GM12878 (cell line): ENCODE measurements at regions not wholly inside any gene's neighbourhood (a gene's known extent, or its start where the extent isn't known, plus 50 kb on each side); places are given as distances from the start of the nearest gene placed in this dataset.

ENCODE experiments used
- ATAC-seq: fragments of 200-7000 bp; cut with Tn5 transposase; 3 replicates; pipeline ENCODE4 v1.9.1; 2020; ENCODE audit warnings: mild to moderate bottlenecking, moderate library complexity
- BruUV-seq: library from RNA; stranded (reverse); fragments of 400-500 nt; replicated peaks from 2 replicates; lab custom pipeline; 2021; lab: Mats Ljungman, UMichigan
- CTCF ChIA-PET: fragments of 300-600 bp; sonication (Branson Sonifier 250); formaldehyde crosslinking; extraction: SDS; loops from one replicate; lab custom pipeline; 2021; ENCODE audit warnings: inconsistent platforms; lab: Yijun Ruan, JAX
- POLR2A ChIA-PET: fragments of 350-600 bp; formaldehyde crosslinking; extraction: SDS; loops from one replicate; lab custom pipeline; 2021; ENCODE audit warnings: inconsistent platforms; lab: Charles Lee
- RAD21 ChIA-PET: fragments of 300-600 bp; sonication (Branson Sonifier 250); formaldehyde crosslinking; loops from one replicate; lab custom pipeline; 2023; ENCODE audit warnings: antibody characterized with exemption; ENCODE audit not compliant: unreplicated experiment; lab: Charles Lee
- SMC1A ChIA-PET: fragments of 300-600 bp; sonication (Branson Sonifier 250); formaldehyde crosslinking; loops from one replicate; lab custom pipeline; 2023; ENCODE audit not compliant: unreplicated experiment, uncharacterized antibody; lab: Charles Lee
- DNase-seq: peaks from one replicate; pipeline ENCODE4 v3.0.0-alpha.2; 2011; ENCODE audit warnings: low read depth, low spot score
- FAIRE-seq: peaks from 3 replicates; lab custom pipeline; 2011; peaks lifted over from hg19 to GRCh38; lab: Jason Lieb, UNC
- H2AFZ ChIP-seq: 2 replicates; pipeline ENCODE4 v1.6.0; 2011; ENCODE audit warnings: low read depth, low read length, control low read depth; ENCODE audit not compliant: control insufficient read depth
- H3K27ac ChIP-seq: 2 replicates; pipeline ENCODE4 v1.5.1; 2011; ENCODE audit warnings: control low read depth; ENCODE audit not compliant: control insufficient read depth, insufficient read depth
- H3K27me3 ChIP-seq, 2 experiments: replicated peaks in 1 of 2; 2 replicates each; pipeline versions ENCODE4 v1.6.0 to v1.6.1; 2011; ENCODE audit warnings: low read length in 1 of 2; ENCODE audit not compliant: control insufficient read depth in 2 of 2, insufficient read depth in 2 of 2
- H3K36me3 ChIP-seq, 2 experiments: 2 replicates each; pipeline ENCODE4 v1.5.1; 2011; ENCODE audit warnings: low read length in 1 of 2; ENCODE audit not compliant: control insufficient read depth in 2 of 2, insufficient read depth in 2 of 2
- H3K4me1 ChIP-seq: 2 replicates; pipeline ENCODE4 v1.6.1; 2011; ENCODE audit warnings: mild to moderate bottlenecking, low read length, moderate library complexity, mixed read lengths; ENCODE audit not compliant: control insufficient read depth, insufficient read depth
- H3K4me2 ChIP-seq: 2 replicates; pipeline ENCODE4 v1.6.0; 2011; ENCODE audit warnings: control low read depth; ENCODE audit not compliant: control insufficient read depth, insufficient read depth
- H3K4me3 ChIP-seq: fragments of 200-600 bp; sonication (generic); 2 replicates; pipeline ENCODE4 v1.5.1; 2016
- H3K79me2 ChIP-seq: 2 replicates; pipeline ENCODE4 v1.6.0; 2011; ENCODE audit warnings: low read length; ENCODE audit not compliant: control insufficient read depth, insufficient read depth
- H3K9ac ChIP-seq: 2 replicates; pipeline ENCODE4 v1.8.0; 2011; ENCODE audit warnings: low read length, control low read depth, mixed read lengths; ENCODE audit not compliant: control insufficient read depth, insufficient read depth
- H3K9me3 ChIP-seq: replicated peaks from 3 replicates; pipeline ENCODE4 v1.5.1; 2011; ENCODE audit warnings: mild to moderate bottlenecking, low read length; ENCODE audit not compliant: control insufficient read depth, insufficient read depth
- H4K20me1 ChIP-seq: 2 replicates; pipeline ENCODE4 v1.6.0; 2011; ENCODE audit not compliant: control insufficient read depth, insufficient read depth
- BMI1 ChIP-seq: fragments of 450-650 bp; IDR thresholded peaks from 2 replicates; pipeline ENCODE4 v1.6.1; 2016; ENCODE audit warnings: mild to moderate bottlenecking, moderate library complexity, borderline replicate concordance
- CEBPB ChIP-seq, 2 experiments: fragments of 150-350 bp in 1 of 2; IDR thresholded peaks; 2 replicates each; pipeline ENCODE4 v1.6.1; 2012 to 2014; ENCODE audit warnings: low read depth in 2 of 2, low read length in 2 of 2, borderline replicate concordance in 1 of 2, inconsistent platforms in 1 of 2
- EP300 ChIP-seq, 2 experiments: fragments of 150-350 bp in 1 of 2; IDR thresholded peaks; 2 replicates each; pipeline ENCODE4 v1.6.1; 2011 to 2012; ENCODE audit warnings: low read depth in 2 of 2, low read length in 2 of 2, borderline replicate concordance in 1 of 2, improper control_type of control experiment in 1 of 2, inconsistent platforms in 1 of 2; ENCODE audit not compliant: control insufficient read depth in 1 of 2
- FOXK2 ChIP-seq: fragments of 450-650 bp; IDR thresholded peaks from 2 replicates; pipeline ENCODE4 v1.6.1; 2017; ENCODE audit warnings: mild to moderate bottlenecking, moderate library complexity
- GATAD2B ChIP-seq: fragments of 450-650 bp; conservative IDR thresholded peaks from 2 replicates; pipeline ENCODE4 v1.6.1; 2017; ENCODE audit warnings: low read depth, mild to moderate bottlenecking, moderate library complexity
- LARP7 ChIP-seq: fragments of 450-650 bp; IDR thresholded peaks from 2 replicates; pipeline ENCODE4 v1.6.1; 2017; ENCODE audit warnings: mild to moderate bottlenecking
- MXI1 ChIP-seq: fragments of 150-350 bp; IDR thresholded peaks from 2 replicates; pipeline ENCODE4 v1.6.1; 2011; ENCODE audit warnings: low read depth, mild to moderate bottlenecking, inconsistent platforms, low read length, improper control_type of control experiment
- NBN ChIP-seq: fragments of 450-650 bp; IDR thresholded peaks from 2 replicates; pipeline ENCODE4 v1.6.1; 2016
- NKRF ChIP-seq: fragments of 450-650 bp; conservative IDR thresholded peaks from 2 replicates; pipeline ENCODE4 v1.6.1; 2017; ENCODE audit warnings: mild to moderate bottlenecking, moderate library complexity
- RBBP5 ChIP-seq: fragments of 200-600 bp; sonication (generic); conservative IDR thresholded peaks from 2 replicates; pipeline ENCODE4 v1.6.1; 2016
- REST ChIP-seq: IDR thresholded peaks from 2 replicates; pipeline ENCODE4 v1.6.1; 2012; ENCODE audit warnings: mild to moderate bottlenecking, low read depth, low read length
- SMAD5 ChIP-seq: IDR thresholded peaks from 2 replicates; pipeline ENCODE4 v1.6.1; 2016; ENCODE audit warnings: antibody characterized with exemption, low read depth
- STAT1 ChIP-seq: fragments of 450-650 bp; conservative IDR thresholded peaks from 2 replicates; pipeline ENCODE4 v1.6.1; 2014; ENCODE audit warnings: antibody characterized with exemption, mild to moderate bottlenecking
- STAT3 ChIP-seq: IDR thresholded peaks from 2 replicates; pipeline ENCODE4 v1.6.1; 2011; ENCODE audit warnings: low read depth, low read length, improper control_type of control experiment
- SUPT20H ChIP-seq: IDR thresholded peaks from 2 replicates; pipeline ENCODE4 v1.6.1; 2011; ENCODE audit warnings: low read depth, mild to moderate bottlenecking, low read length, moderate library complexity, borderline replicate concordance; ENCODE audit not compliant: control insufficient read depth
- TAF1 ChIP-seq: IDR thresholded peaks from 2 replicates; pipeline ENCODE4 v1.6.1; 2011; ENCODE audit warnings: mild to moderate bottlenecking, low read depth, low read length, borderline replicate concordance
- ZBED1 ChIP-seq: IDR thresholded peaks from 2 replicates; pipeline ENCODE4 v1.6.1; 2016; ENCODE audit warnings: borderline replicate concordance
- ZSCAN29 ChIP-seq: fragments of 450-650 bp; IDR thresholded peaks from 2 replicates; pipeline ENCODE4 v1.6.1; 2017; ENCODE audit warnings: mild to moderate bottlenecking, moderate library complexity
- in situ Hi-C: fragments of 300-500 bp; cut with MboI; formaldehyde crosslinking; loops from 9 replicates; pipeline ENCODE4 v1.14.3; 2018; ENCODE audit warnings: mixed read lengths
- intact Hi-C: fragments of 100-400 bp; cut with micrococcal nuclease; formaldehyde crosslinking; loops from one replicate; pipeline ENCODE4 v1.14.2; 2022; ENCODE audit not compliant: unreplicated experiment

GRCh38 chr14:51520087-51520486 lies 131.6 kb upstream of the FRMD6 start (continued):
- no peak for TF ChIP-seq ZSCAN29
- TF ChIP-seq EP300 (IDR thresholded peaks at IDR 0.05; ENCODE audit: borderline replicate concordance in 1 of 2, control insufficient read depth in 1 of 2, low read depth in 2 of 2, low read length in 2 of 2), result no peak
- TF ChIP-seq LARP7, result no peak
- no peak for TF ChIP-seq TAF1

- in situ Hi-C loops (no loop called here), intact Hi-C loops (no loop called here)
- SMC1A ChIA-PET, result interaction anchor here (0.6 kb wide), 1 partner anchor 252 kb away, joined by 3 read pairs; no protein-coding TSS in a partner anchor
- ATAC-seq (no peak; the same call in 2 of the 3 replicates), DNase-seq (no peak), FAIRE-seq (no peak)
- Histone ChIP-seq H4K20me1 (no peaks in the 10 kb centered on the region), H3K9ac (no peak overlapping the region), H3K27ac (no peak overlapping the region), H2AFZ (no peak overlapping the region), H3K79me2 (no peaks in the 10 kb centered on the region), H3K9me3 (no peaks in the 10 kb centered on the region), H3K4me1 (no peaks in the 10 kb centered on the region), H3K27me3 (no peaks in the 10 kb centered on the region; a peak in 1 of 4 replicates), H3K4me3 (no peak overlapping the region), H3K4me2 (no peak overlapping the region), H3K36me3 (no peaks in the 10 kb centered on the region)
- CTCF ChIA-PET, result interaction anchor here (0.6 to 0.7 kb wide), 2 partner anchors 11 to 79 kb away, joined by 3 to 4 read pairs; no protein-coding TSS in a partner anchor
- RAD21 ChIA-PET, result no interaction called here
- BruUV-seq, result no TSS peak
- POLR2A ChIA-PET, result no interaction called here
- TF ChIP-seq REST, result no peak
- TF ChIP-seq STAT3, result no peak
- TF ChIP-seq SMAD5, result no peak
- no peak for TF ChIP-seq ZBED1
- TF ChIP-seq SUPT20H, result no peak
- TF ChIP-seq STAT1, result no peak
- TF ChIP-seq RBBP5, result no peak
- no peak for TF ChIP-seq GATAD2B
- no peak for TF ChIP-seq NKRF
- no peak for TF ChIP-seq NBN
- TF ChIP-seq FOXK2, result no peak
- TF ChIP-seq BMI1, result no peak
- TF ChIP-seq CEBPB (IDR thresholded peaks at IDR 0.05; ENCODE audit: borderline replicate concordance in 1 of 2, low read depth in 2 of 2, low read length in 2 of 2), result no peak
- TF ChIP-seq MXI1, result no peak
Measured at GRCh38 chr14:51521764-51522163, 129.9 kb upstream of the FRMD6 start.
